HEK293 (cell line): ENCODE measurements at regions not wholly inside any gene's neighbourhood (a gene's known extent, or its start where the extent isn't known, plus 50 kb on each side); places are given as distances from the start of the nearest gene placed in this dataset.

Experiments
- CTCF ChIP-seq: fragments of 450-650 bp; formaldehyde crosslinking; IDR thresholded peaks from 2 replicates; pipeline ENCODE4 v1.5.1; 2016; ENCODE audit warnings: missing biosample characterization, missing genetic modification characterization
- PBX3 ChIP-seq: sonication (generic); formaldehyde crosslinking; IDR thresholded peaks from 2 replicates; pipeline ENCODE4 v1.8.1; 2022; ENCODE audit warnings: mild to moderate bottlenecking, moderate library complexity, missing genetic modification reagents
- REPIN1 ChIP-seq: fragments of 450-650 bp; formaldehyde crosslinking; IDR thresholded peaks from 2 replicates; pipeline ENCODE4 v1.5.1; 2017; ENCODE audit warnings: missing biosample characterization, missing genetic modification characterization, low read depth
- ZSCAN5A ChIP-seq: fragments of 450-650 bp; formaldehyde crosslinking; IDR thresholded peaks from 2 replicates; pipeline ENCODE4 v1.5.1; 2016; ENCODE audit warnings: missing biosample characterization, missing genetic modification characterization
- TF ChIP-seq, protein P1 (sequence below): fragments of 450-650 bp; formaldehyde crosslinking; IDR thresholded peaks from 2 replicates; pipeline ENCODE4 v1.5.1; 2017; ENCODE audit warnings: missing biosample characterization, missing genetic modification characterization

- TF ChIP-seq CTCF (tag by site-specific recombination) (no peak), ZSCAN5A (no peak), PBX3 (CRISPR knock-in tag) (no peak), REPIN1 (tag by site-specific recombination) (no peak)
- TF ChIP-seq, protein P1, sequence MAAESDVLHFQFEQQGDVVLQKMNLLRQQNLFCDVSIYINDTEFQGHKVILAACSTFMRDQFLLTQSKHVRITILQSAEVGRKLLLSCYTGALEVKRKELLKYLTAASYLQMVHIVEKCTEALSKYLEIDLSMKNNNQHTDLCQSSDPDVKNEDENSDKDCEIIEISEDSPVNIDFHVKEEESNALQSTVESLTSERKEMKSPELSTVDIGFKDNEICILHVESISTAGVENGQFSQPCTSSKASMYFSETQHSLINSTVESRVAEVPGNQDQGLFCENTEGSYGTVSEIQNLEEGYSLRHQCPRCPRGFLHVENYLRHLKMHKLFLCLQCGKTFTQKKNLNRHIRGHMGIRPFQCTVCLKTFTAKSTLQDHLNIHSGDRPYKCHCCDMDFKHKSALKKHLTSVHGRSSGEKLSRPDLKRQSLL (tag by site-specific recombination), result no peak
These were observed 203.1 kb upstream of the TRPC4 start for GRCh38 chr13:38072696-38073095.
